ENCODE measurements at regions not wholly inside any gene's neighbourhood (a gene's known extent, or its start where the extent isn't known, plus 50 kb on each side); places are given as distances from the start of the nearest gene placed in this dataset.

DNA sequence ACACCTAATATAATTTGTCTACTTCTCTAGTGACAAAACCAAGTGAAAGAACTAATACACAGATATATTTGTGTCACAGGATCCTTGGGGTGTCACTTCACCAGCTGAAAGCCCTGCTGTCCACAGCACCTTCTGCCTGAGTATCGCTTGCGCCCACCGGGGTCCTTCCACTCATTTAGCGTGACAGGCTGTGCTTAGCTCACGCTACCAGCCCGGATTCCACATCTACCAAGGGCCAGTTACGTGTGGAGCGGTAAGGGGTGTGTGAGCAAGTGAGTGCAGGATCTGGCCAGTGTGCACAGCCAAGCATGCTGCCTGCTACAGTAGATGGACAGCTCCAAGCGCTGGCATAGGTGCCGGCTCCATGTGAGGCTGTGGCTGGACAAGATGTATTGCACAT, 810.9 kb downstream of the NSUN3 start:
- CTCF ChIA-PET = interaction anchor here (0.9 kb wide), 2 partner anchors 28 to 54 kb away, joined by 3 read pairs; no protein-coding TSS in a partner anchor
- Histone ChIP-seq H3K27me3 (replicated peaks in 2 of 5; ENCODE audit: control insufficient read depth in 4 of 5, insufficient read depth in 5 of 5, low read length in 4 of 5) (no peaks in the 10 kb centered on the region), H3K9me3 (ENCODE audit: control extremely low read depth in 1 of 5, control insufficient read depth in 4 of 5, insufficient read depth in 2 of 5, low read depth in 1 of 5, low read length in 4 of 5) (no peaks in the 10 kb centered on the region), H3K4me1 (ENCODE audit: control extremely low read depth in 1 of 4, control insufficient read depth in 4 of 4, insufficient read depth in 4 of 4, low read length in 3 of 4) (no peaks in the 10 kb centered on the region), H3K4me3 (ENCODE audit: control insufficient read depth in 1 of 7, extremely low read depth in 1 of 7, insufficient read depth in 4 of 7, low read depth in 2 of 7, low read length in 6 of 7) (no peak overlapping the region), H3K27ac (ENCODE audit: insufficient read depth in 1 of 2, low read depth in 1 of 2, low read length in 2 of 2, poor library complexity in 1 of 2, severe bottlenecking in 2 of 2) (no peak overlapping the region), H3K36me3 (ENCODE audit: control insufficient read depth in 4 of 4, insufficient read depth in 4 of 4, low read length in 3 of 4) (no peaks in the 10 kb centered on the region)
- WGBS (ENCODE audit: insufficient coverage) = 99% methylated on average over 10 of the region's 10 CpGs
- DNase-seq = no peak
- POLR2A ChIA-PET = no interaction called here

DNA sequence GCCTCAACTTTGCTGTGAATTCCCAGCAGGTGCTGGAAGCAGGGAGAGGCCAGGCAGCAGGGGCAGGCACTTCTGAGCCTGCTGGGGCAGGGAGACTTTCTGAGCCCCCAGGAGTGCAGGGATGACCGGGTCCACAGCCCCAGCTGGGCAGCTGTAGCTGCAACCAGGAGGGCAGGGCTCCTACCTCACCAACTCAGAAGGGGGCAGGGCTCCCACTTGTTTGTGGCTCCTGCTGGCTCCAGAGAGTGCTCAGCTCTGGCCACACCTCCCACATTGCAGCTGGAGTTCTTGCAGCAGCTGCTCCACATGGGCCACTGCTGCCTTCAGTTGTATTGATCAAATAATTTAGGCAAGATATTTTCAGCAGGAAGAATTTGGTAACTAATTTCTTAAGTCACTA, 812.3 kb downstream of the NSUN3 start:
- ChIA-PET POLR2A (no interaction called here), CTCF (no interaction called here)
- DNase-seq = no peak
- H3K4me3 ChIP-seq (ENCODE audit: control insufficient read depth in 1 of 7, extremely low read depth in 1 of 7, insufficient read depth in 4 of 7, low read depth in 2 of 7, low read length in 6 of 7) = no peak overlapping the region
- no CpG with 5 or more reads among the region's 1 CpG for WGBS (ENCODE audit: insufficient coverage)
- no peak overlapping the region for H3K27ac ChIP-seq (ENCODE audit: insufficient read depth in 1 of 2, low read depth in 1 of 2, low read length in 2 of 2, poor library complexity in 1 of 2, severe bottlenecking in 2 of 2)
- no peaks in the 10 kb centered on the region for H3K9me3 ChIP-seq (ENCODE audit: control extremely low read depth in 1 of 5, control insufficient read depth in 4 of 5, insufficient read depth in 2 of 5, low read depth in 1 of 5, low read length in 4 of 5)
- H3K36me3 ChIP-seq (ENCODE audit: control insufficient read depth in 4 of 4, insufficient read depth in 4 of 4, low read length in 3 of 4) = no peaks in the 10 kb centered on the region
- H3K4me1 ChIP-seq (ENCODE audit: control extremely low read depth in 1 of 4, control insufficient read depth in 4 of 4, insufficient read depth in 4 of 4, low read length in 3 of 4) = no peaks in the 10 kb centered on the region
- no peaks in the 10 kb centered on the region for H3K27me3 ChIP-seq (replicated peaks in 2 of 5; ENCODE audit: control insufficient read depth in 4 of 5, insufficient read depth in 5 of 5, low read length in 4 of 5)

DNA sequence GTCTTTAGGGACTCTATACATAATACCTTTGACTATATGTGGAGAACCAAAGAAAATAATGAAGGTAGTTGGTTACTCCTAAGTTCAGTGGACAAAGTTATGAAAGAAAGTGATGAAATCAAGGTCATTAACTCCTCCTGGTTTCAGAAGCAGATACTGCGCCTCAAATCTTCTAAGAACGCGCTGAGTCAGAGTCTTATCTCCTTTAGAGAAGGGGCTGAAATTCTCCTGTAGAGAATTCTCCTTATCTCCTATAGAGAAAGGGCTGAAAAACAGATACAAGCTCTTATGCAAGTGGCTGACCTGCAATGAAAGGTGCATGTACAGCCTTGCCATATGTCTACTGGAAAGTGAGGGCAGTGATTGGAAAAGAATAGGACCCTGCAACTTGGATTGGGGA, 824.2 kb downstream of the NSUN3 start:
- WGBS (ENCODE audit: insufficient coverage) = 67% methylated on average over 3 of the region's 3 CpGs
- Histone ChIP-seq H3K27ac (ENCODE audit: insufficient read depth in 1 of 2, low read depth in 1 of 2, low read length in 2 of 2, poor library complexity in 1 of 2, severe bottlenecking in 2 of 2) (no peak overlapping the region), H3K4me1 (ENCODE audit: control extremely low read depth in 1 of 4, control insufficient read depth in 4 of 4, insufficient read depth in 4 of 4, low read length in 3 of 4) (no peaks in the 10 kb centered on the region), H3K36me3 (ENCODE audit: control insufficient read depth in 4 of 4, insufficient read depth in 4 of 4, low read length in 3 of 4) (no peaks in the 10 kb centered on the region), H3K27me3 (replicated peaks in 2 of 5; ENCODE audit: control insufficient read depth in 4 of 5, insufficient read depth in 5 of 5, low read length in 4 of 5) (no peaks in the 10 kb centered on the region), H3K4me3 (ENCODE audit: control insufficient read depth in 1 of 7, extremely low read depth in 1 of 7, insufficient read depth in 4 of 7, low read depth in 2 of 7, low read length in 6 of 7) (no peak overlapping the region), H3K9me3 (ENCODE audit: control extremely low read depth in 1 of 5, control insufficient read depth in 4 of 5, insufficient read depth in 2 of 5, low read depth in 1 of 5, low read length in 4 of 5) (no peaks in the 10 kb centered on the region)
- ChIA-PET POLR2A (no interaction called here), CTCF (no interaction called here)
- no peak for DNase-seq

DNA sequence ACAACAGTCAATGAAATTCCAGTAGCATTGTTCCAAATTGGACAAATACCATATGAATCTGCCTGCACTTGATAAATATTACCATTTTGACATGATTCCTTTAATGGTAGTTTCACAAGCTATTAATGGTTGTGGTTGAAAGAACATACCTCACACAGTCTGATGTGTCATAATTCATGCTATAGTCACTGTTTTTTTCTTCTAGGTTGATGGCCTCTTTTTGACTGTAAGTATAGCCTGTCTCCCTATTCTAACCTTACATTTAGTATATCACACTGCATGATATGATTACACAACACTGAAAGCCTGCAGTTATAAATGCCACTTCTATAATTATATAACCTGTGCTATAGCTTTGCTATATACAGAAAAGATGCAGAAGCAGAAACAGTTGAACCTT, 834.1 kb downstream of the NSUN3 start:
- no peak overlapping the region for H3K4me3 ChIP-seq (ENCODE audit: control insufficient read depth in 1 of 7, extremely low read depth in 1 of 7, insufficient read depth in 4 of 7, low read depth in 2 of 7, low read length in 6 of 7)
- POLR2A ChIA-PET = interaction anchor here (0.7 kb wide), 1 partner anchor 1055 kb away, joined by 3 read pairs; no protein-coding TSS in a partner anchor
- CTCF ChIA-PET = no interaction called here
- no peaks in the 10 kb centered on the region for H3K36me3 ChIP-seq (ENCODE audit: control insufficient read depth in 4 of 4, insufficient read depth in 4 of 4, low read length in 3 of 4)
- no peaks in the 10 kb centered on the region for H3K4me1 ChIP-seq (ENCODE audit: control extremely low read depth in 1 of 4, control insufficient read depth in 4 of 4, insufficient read depth in 4 of 4, low read length in 3 of 4)
- H3K27ac ChIP-seq (ENCODE audit: insufficient read depth in 1 of 2, low read depth in 1 of 2, low read length in 2 of 2, poor library complexity in 1 of 2, severe bottlenecking in 2 of 2) = no peak overlapping the region
- no peaks in the 10 kb centered on the region for H3K27me3 ChIP-seq (replicated peaks in 2 of 5; ENCODE audit: control insufficient read depth in 4 of 5, insufficient read depth in 5 of 5, low read length in 4 of 5)
- DNase-seq = no peak
- H3K9me3 ChIP-seq (ENCODE audit: control extremely low read depth in 1 of 5, control insufficient read depth in 4 of 5, insufficient read depth in 2 of 5, low read depth in 1 of 5, low read length in 4 of 5) = no peaks in the 10 kb centered on the region

DNA sequence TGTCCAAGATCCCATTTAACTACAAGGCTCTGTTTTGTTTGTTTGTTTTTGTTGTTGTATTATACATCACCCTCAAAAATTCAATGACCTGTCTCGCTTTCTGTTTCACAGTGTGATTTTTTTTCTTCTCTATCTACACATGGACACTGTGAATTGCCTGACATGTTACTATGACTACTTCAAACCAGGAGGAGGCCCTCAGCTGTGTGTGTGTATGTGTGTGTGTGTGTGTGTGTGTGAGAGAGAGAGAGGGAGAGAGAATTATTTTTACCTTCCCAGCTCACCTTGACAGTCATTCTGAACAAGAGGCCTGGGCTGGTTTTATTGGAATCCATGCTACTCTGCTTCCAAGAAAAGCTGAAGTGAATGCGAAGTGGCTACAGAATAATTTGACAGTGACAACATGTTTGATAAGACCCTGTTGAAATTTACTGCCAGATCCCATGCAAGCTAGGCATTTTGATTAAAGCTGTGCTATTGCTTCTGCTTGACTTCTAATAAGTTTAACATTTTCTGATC, 841.4 kb downstream of the NSUN3 start:
- WGBS (ENCODE audit: insufficient coverage) = 100% methylated on average over 1 of the region's 2 CpGs
- POLR2A ChIA-PET = no interaction called here
- CTCF ChIA-PET = no interaction called here
- DNase-seq = no peak
- H3K36me3 ChIP-seq (ENCODE audit: control insufficient read depth in 4 of 4, insufficient read depth in 4 of 4, low read length in 3 of 4) = no peaks in the 10 kb centered on the region
- no peaks in the 10 kb centered on the region for H3K4me1 ChIP-seq (ENCODE audit: control extremely low read depth in 1 of 4, control insufficient read depth in 4 of 4, insufficient read depth in 4 of 4, low read length in 3 of 4)
- no peaks in the 10 kb centered on the region for H3K9me3 ChIP-seq (ENCODE audit: control extremely low read depth in 1 of 5, control insufficient read depth in 4 of 5, insufficient read depth in 2 of 5, low read depth in 1 of 5, low read length in 4 of 5)
- no peaks in the 10 kb centered on the region for H3K27me3 ChIP-seq (replicated peaks in 2 of 5; ENCODE audit: control insufficient read depth in 4 of 5, insufficient read depth in 5 of 5, low read length in 4 of 5)
- H3K27ac ChIP-seq (ENCODE audit: insufficient read depth in 1 of 2, low read depth in 1 of 2, low read length in 2 of 2, poor library complexity in 1 of 2, severe bottlenecking in 2 of 2) = no peak overlapping the region
- no peak overlapping the region for H3K4me3 ChIP-seq (ENCODE audit: control insufficient read depth in 1 of 7, extremely low read depth in 1 of 7, insufficient read depth in 4 of 7, low read depth in 2 of 7, low read length in 6 of 7)

DNA sequence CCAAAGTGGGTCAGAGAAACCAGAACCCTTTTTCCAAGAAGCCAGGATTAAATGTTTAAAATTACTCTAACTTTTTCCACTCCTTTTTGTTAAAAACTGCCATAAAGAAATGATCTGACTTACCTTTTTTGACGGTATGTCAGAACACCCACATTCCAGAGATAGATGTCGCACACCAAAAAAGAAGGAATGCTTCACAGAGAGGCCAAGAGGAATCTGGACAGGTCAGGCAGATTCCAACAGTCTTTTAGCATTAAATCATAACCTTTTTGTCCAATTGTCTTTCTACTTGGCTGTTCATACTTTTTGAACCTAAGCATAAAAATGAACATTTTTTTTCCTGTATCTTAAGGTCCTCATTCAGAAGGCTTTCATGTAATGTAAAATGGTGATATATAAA, 846.9 kb downstream of the NSUN3 start:
- Histone ChIP-seq H3K36me3 (ENCODE audit: control insufficient read depth in 4 of 4, insufficient read depth in 4 of 4, low read length in 3 of 4) (no peaks in the 10 kb centered on the region), H3K4me1 (ENCODE audit: control extremely low read depth in 1 of 4, control insufficient read depth in 4 of 4, insufficient read depth in 4 of 4, low read length in 3 of 4) (no peaks in the 10 kb centered on the region), H3K27me3 (replicated peaks in 2 of 5; ENCODE audit: control insufficient read depth in 4 of 5, insufficient read depth in 5 of 5, low read length in 4 of 5) (no peaks in the 10 kb centered on the region), H3K4me3 (ENCODE audit: control insufficient read depth in 1 of 7, extremely low read depth in 1 of 7, insufficient read depth in 4 of 7, low read depth in 2 of 7, low read length in 6 of 7) (no peak overlapping the region), H3K9me3 (ENCODE audit: control extremely low read depth in 1 of 5, control insufficient read depth in 4 of 5, insufficient read depth in 2 of 5, low read depth in 1 of 5, low read length in 4 of 5) (no peaks in the 10 kb centered on the region), H3K27ac (ENCODE audit: insufficient read depth in 1 of 2, low read depth in 1 of 2, low read length in 2 of 2, poor library complexity in 1 of 2, severe bottlenecking in 2 of 2) (no peak overlapping the region)
- no peak for DNase-seq
- ChIA-PET POLR2A (no interaction called here), CTCF (no interaction called here)
- 91% methylated on average over 2 of the region's 2 CpGs for WGBS (ENCODE audit: insufficient coverage)

DNA sequence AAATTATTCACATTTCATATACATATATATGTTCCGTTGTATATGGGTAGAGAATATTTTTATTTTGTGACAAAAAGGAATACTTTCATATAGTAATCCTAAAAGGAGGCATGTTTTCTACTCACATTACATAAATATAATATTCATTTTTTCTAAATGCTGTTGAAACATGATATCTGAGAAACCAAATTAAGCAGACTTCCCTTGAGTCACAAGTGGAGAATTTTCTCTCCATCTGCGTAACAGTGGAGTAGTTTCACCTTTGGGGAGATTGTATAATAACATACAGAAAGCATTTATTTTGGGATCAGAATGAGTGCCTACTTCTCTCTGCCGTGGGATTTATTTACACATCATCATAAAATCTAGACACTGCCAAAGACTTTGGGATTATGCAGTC, 849.8 kb downstream of the NSUN3 start:
- POLR2A ChIA-PET = no interaction called here
- Histone ChIP-seq H3K4me3 (ENCODE audit: control insufficient read depth in 1 of 7, extremely low read depth in 1 of 7, insufficient read depth in 4 of 7, low read depth in 2 of 7, low read length in 6 of 7) (no peak overlapping the region), H3K4me1 (ENCODE audit: control extremely low read depth in 1 of 4, control insufficient read depth in 4 of 4, insufficient read depth in 4 of 4, low read length in 3 of 4) (no peaks in the 10 kb centered on the region), H3K9me3 (ENCODE audit: control extremely low read depth in 1 of 5, control insufficient read depth in 4 of 5, insufficient read depth in 2 of 5, low read depth in 1 of 5, low read length in 4 of 5) (no peaks in the 10 kb centered on the region), H3K36me3 (ENCODE audit: control insufficient read depth in 4 of 4, insufficient read depth in 4 of 4, low read length in 3 of 4) (no peaks in the 10 kb centered on the region), H3K27me3 (replicated peaks in 2 of 5; ENCODE audit: control insufficient read depth in 4 of 5, insufficient read depth in 5 of 5, low read length in 4 of 5) (no peaks in the 10 kb centered on the region), H3K27ac (ENCODE audit: insufficient read depth in 1 of 2, low read depth in 1 of 2, low read length in 2 of 2, poor library complexity in 1 of 2, severe bottlenecking in 2 of 2) (no peak overlapping the region)
- DNase-seq = no peak
- WGBS (ENCODE audit: insufficient coverage) = no CpG with 5 or more reads among the region's 3 CpGs
- CTCF ChIA-PET = no interaction called here
